Fibroblast of the aortic adventitia (primary cell): ENCODE measurements at regions not wholly inside any gene's neighbourhood (a gene's known extent, or its start where the extent isn't known, plus 50 kb on each side); places are given as distances from the start of the nearest gene placed in this dataset.

ENCODE experiments used
- DNase-seq: peaks from one replicate; pipeline ENCODE4 v3.0.0-alpha.2; 2010; ENCODE audit warnings: low read depth
- H3K4me3 ChIP-seq: 2 replicates; pipeline ENCODE4 v1.5.1; 2011; ENCODE audit warnings: low read depth, mild to moderate bottlenecking, control low read depth, low read length, moderate library complexity
- TF ChIP-seq, protein P1 (sequence below): IDR thresholded peaks from 2 replicates; pipeline ENCODE4 v1.5.1; 2011; ENCODE audit warnings: mild to moderate bottlenecking, low read length, control low read depth, inconsistent platforms; ENCODE audit not compliant: insufficient read depth

DNA sequence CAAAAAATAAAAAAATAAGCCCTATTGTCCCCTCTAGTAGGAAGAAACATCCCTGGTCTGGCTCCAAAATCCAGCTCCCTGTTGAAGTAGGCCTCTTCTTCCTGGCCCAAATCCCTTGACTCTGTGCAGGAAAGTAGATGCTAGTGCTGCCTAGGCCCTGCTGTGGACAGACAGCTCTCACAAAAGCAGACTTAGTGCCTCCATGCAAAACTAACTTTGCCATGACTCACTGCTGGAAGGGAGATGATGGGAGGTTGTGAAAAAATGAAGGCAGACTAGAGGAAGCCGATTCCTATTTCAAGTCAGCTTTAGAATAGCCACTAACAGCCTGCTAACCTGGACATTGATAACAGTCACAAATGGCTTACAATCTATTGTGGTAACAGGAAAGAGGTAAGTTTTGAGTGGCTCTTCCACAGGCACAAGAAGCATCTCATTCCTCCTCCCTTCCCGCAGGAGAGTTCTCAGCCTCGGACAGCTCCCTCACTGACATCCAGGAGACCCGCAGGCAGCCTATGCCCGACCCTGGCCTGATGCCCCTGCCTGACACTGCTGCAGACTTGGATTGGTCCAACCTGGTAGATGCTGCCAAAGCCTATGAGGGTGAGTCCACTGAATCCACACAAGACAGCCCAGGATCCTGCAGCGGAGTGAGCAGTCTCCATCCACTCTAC, 198.9 kb upstream of the RGS6 start:
- H3K4me3 ChIP-seq = no peak overlapping the region
- TF ChIP-seq, protein P1, sequence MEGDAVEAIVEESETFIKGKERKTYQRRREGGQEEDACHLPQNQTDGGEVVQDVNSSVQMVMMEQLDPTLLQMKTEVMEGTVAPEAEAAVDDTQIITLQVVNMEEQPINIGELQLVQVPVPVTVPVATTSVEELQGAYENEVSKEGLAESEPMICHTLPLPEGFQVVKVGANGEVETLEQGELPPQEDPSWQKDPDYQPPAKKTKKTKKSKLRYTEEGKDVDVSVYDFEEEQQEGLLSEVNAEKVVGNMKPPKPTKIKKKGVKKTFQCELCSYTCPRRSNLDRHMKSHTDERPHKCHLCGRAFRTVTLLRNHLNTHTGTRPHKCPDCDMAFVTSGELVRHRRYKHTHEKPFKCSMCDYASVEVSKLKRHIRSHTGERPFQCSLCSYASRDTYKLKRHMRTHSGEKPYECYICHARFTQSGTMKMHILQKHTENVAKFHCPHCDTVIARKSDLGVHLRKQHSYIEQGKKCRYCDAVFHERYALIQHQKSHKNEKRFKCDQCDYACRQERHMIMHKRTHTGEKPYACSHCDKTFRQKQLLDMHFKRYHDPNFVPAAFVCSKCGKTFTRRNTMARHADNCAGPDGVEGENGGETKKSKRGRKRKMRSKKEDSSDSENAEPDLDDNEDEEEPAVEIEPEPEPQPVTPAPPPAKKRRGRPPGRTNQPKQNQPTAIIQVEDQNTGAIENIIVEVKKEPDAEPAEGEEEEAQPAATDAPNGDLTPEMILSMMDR = no peak
- peak; percentile 61 for DNase-seq

DNA sequence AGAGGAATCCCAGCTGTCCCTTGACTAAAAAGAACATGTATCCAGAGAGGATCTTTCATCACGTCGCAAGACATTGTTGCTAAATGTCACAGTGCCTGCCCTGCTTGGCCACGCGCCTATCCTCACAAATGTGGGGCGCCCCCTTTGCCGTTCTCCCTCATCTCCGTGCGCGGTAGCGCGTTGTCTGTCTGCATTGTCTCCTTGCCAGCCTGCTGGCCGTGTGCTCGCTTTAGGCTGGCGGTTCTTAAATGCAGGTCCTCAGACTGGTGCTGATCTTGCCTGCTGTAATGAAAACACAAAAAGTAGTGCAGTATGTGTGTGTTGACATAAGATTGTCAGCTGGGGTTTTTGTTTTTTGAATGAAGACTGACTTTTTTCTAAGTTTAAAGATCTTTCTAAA, 198.2 kb upstream of the RGS6 start:
- H3K4me3 ChIP-seq = no peak overlapping the region
- TF ChIP-seq, protein P1 = no peak
- no peak for DNase-seq

DNA sequence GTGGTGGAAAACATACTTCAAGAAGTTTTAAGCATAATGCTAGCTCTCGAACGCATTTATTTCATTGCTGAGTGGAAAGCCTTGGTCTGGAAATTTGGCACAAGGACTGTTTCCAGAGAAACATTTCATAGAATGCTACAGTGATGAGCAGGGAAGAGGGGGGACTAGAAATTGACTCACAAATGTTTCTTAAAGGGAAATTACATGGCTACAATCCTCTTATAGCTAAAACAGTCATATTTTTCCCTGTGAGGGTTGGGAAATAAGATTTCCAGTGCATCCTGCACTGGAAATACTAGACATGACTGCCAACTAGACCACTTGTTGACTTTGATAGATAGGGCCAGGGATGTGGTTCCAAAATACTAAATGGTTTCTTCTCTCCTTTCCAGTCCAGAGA, 197.3 kb upstream of the RGS6 start:
- no peak for DNase-seq
- no peak overlapping the region for H3K4me3 ChIP-seq
- TF ChIP-seq, protein P1 = no peak

DNA sequence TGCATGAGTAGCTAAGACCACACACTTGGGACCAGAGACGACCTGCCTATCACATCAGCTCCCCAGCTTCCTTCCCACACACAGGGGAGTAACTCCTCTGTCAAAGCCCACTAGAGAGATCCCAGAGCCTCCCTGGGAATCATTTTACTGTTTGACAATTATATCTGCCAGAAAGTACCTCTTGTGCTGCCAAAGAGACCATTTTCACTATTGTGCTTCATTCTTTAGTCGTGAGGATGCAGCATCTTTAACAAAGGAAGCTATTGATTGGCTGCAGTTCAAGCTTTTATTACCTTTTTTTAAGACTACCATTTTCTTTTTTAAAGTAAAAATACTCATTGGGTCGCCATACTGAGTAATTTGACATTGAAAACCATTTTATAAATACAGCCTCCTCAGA, 194.5 kb upstream of the RGS6 start:
- peak; percentile 10 for DNase-seq
- H3K4me3 ChIP-seq = no peak overlapping the region
- TF ChIP-seq, protein P1 = no peak

DNA sequence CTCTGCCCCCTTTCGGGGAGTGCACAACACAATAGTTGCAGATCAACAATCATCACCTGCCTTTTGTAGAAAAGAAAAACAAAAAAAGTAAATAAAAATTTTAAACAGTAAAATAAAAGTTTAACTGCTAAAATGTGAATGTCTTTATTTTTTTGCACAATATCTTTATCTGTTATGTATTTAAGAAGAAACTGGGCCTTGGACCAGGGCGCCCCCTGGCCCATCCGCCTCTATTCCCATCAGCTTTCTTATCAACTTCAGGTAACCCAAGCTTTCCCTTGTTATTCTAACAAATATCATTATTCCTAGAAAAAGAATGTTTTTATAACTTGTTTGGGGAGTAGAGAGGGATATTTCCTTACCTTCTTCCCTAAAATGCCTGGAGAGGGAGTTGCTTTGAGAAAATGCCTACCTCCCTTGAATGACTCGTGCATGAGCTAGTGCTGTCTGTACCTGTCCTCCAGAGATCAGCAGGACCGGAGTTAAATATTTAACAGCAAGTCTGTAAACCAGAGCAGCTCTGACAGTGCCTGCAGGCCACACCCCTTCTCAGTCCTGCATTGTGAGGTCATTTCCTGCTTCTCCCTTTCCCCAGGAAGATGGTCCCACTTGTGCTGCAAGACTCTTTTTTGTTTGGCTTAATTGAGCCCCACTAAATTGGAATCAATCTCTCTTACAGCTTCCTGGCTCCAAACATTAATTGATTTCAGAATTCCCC, 192.8 kb upstream of the RGS6 start:
- TF ChIP-seq, protein P1 = peak; percentile 4
- no peak overlapping the region for H3K4me3 ChIP-seq
- peak; percentile 21 for DNase-seq

DNA sequence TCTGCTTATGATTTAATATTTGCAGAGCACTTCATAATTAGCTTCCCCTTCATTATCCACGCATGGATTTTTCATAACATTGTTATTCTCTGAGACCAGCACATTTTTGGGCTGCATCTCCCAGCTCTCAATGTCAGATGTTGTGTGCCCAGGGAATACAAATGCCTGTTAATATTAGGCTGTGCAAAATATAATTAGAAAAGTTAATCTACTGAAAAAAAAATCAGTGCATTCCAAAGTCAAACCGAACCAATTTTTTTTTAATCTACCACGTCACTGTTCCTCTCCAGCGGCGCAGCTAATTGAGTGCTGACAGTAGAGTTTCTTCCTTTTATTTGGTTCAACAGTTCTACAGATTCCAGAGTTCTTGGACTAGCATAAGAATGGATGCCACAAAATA, 191.0 kb upstream of the RGS6 start:
- no peak for DNase-seq
- H3K4me3 ChIP-seq = no peak overlapping the region
- TF ChIP-seq, protein P1 = no peak
